GM12874 (cell line): ENCODE measurements at regions not wholly inside any gene's neighbourhood (a gene's known extent, or its start where the extent isn't known, plus 50 kb on each side); places are given as distances from the start of the nearest gene placed in this dataset.

ENCODE experiments used
- CTCF ChIP-seq: IDR thresholded peaks from 2 replicates; pipeline ENCODE4 v1.5.1; 2011; ENCODE audit warnings: low read depth, mild to moderate bottlenecking, control low read depth, low read length, moderate library complexity; ENCODE audit not compliant: insufficient read depth

GRCh38 chr7:106563466-106564150 is 97.3 kb downstream of the CCDC71L start:
- TF ChIP-seq CTCF: no peak

GRCh38 chr7:106562711-106563366 is 98.1 kb downstream of the CCDC71L start:
- no peak for TF ChIP-seq CTCF

GRCh38 chr7:106561666-106562411 is 99.1 kb downstream of the CCDC71L start:
- no peak for TF ChIP-seq CTCF

- TF ChIP-seq CTCF: no peak
Measured at GRCh38 chr7:106561151-106561550, 99.8 kb downstream of the CCDC71L start.

- TF ChIP-seq CTCF: no peak
Measured at GRCh38 chr7:106560482-106560881, 100.5 kb downstream of the CCDC71L start.

GRCh38 chr7:106553446-106553836 is 107.5 kb downstream of the CCDC71L start:
- no peak for TF ChIP-seq CTCF

- TF ChIP-seq CTCF: no peak
Measured at GRCh38 chr7:106552645-106553445, 108.1 kb downstream of the CCDC71L start.
